Prostate gland (tissue), 2 donors: ENCODE measurements at regions not wholly inside any gene's neighbourhood (a gene's known extent, or its start where the extent isn't known, plus 50 kb on each side); places are given as distances from the start of the nearest gene placed in this dataset.

Experiments used
- POLR2A ChIP-seq: fragments of 450-650 bp; IDR thresholded peaks from one replicate; pipeline ENCODE4 v1.6.1; 2016; ENCODE audit warnings: antibody characterized with exemption, mild to moderate bottlenecking
- TF ChIP-seq, protein P1 (sequence below), 4 experiments: fragments of 200-600 bp in 2 of 4; fragments of 450-650 bp in 2 of 4; sonication (generic) in 2 of 4; IDR thresholded peaks; 1 replicate in 3 of 4; 2 replicates in 1 of 4; pipeline ENCODE4 v1.5.1; 2016 to 2019; ENCODE audit warnings: antibody characterized with exemption in 4 of 4, mild to moderate bottlenecking in 2 of 4, moderate library complexity in 2 of 4

DNA sequence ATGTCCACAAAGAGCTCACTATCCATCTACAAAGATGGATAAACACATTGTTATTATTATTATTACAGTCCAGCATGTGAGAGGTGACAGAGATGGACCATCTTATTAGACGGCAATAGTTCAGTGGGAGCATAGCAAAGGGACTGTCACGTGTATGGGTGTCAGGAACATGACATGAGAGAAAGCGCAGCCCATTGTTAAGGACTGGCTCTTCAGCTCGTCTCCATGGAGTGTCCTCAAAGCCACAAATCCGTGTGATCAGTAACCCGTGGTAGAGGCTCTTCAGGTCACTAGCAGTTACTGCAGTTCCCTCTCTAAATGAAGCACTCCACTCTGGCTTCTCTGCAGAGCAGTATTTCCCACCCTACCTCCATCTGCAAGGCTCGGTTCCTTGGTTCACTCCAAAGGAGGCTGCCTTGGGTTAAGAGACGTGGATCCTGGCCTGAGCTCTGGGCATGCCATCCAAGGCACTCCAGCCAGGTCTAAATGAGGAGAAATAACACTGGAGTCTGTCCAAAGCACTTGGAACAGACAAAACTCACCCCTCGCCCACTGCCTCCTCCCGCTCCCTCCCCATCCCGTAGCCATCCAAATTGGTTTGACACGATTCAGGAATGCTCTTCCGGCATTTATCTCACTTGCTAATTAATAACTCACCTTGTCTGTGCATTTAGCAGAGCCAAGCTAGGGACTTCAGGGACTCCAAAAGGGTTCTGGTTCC is 122.3 kb upstream of the WWC1 start:
- TF ChIP-seq, protein P1, sequence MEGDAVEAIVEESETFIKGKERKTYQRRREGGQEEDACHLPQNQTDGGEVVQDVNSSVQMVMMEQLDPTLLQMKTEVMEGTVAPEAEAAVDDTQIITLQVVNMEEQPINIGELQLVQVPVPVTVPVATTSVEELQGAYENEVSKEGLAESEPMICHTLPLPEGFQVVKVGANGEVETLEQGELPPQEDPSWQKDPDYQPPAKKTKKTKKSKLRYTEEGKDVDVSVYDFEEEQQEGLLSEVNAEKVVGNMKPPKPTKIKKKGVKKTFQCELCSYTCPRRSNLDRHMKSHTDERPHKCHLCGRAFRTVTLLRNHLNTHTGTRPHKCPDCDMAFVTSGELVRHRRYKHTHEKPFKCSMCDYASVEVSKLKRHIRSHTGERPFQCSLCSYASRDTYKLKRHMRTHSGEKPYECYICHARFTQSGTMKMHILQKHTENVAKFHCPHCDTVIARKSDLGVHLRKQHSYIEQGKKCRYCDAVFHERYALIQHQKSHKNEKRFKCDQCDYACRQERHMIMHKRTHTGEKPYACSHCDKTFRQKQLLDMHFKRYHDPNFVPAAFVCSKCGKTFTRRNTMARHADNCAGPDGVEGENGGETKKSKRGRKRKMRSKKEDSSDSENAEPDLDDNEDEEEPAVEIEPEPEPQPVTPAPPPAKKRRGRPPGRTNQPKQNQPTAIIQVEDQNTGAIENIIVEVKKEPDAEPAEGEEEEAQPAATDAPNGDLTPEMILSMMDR (IDR thresholded peaks at IDR 0.05) = no peak
- TF ChIP-seq POLR2A = no peak
